SK-N-SH (cell line): ENCODE measurements at regions not wholly inside any gene's neighbourhood (a gene's known extent, or its start where the extent isn't known, plus 50 kb on each side); places are given as distances from the start of the nearest gene placed in this dataset.

Source experiments
- FOXM1 ChIP-seq: IDR thresholded peaks from 2 replicates; pipeline ENCODE4 v1.4.0; 2012; ENCODE audit warnings: low read depth, mild to moderate bottlenecking
- MAX ChIP-seq: IDR thresholded peaks from 2 replicates; pipeline ENCODE4 v1.4.0; 2012; ENCODE audit warnings: low read depth
- MEF2A ChIP-seq: IDR thresholded peaks from 2 replicates; pipeline ENCODE4 v1.4.0; 2012; ENCODE audit warnings: low read depth, borderline replicate concordance
- MXI1 ChIP-seq: IDR thresholded peaks from 2 replicates; pipeline ENCODE4 v1.6.1; 2012; ENCODE audit warnings: mild to moderate bottlenecking, low read depth, low read length, improper control_type of control experiment
- POLR2AphosphoS5 ChIP-seq: IDR thresholded peaks from 2 replicates; pipeline ENCODE4 v1.6.1; 2012; ENCODE audit warnings: low read depth, low read length
- SMC3 ChIP-seq: IDR thresholded peaks from 2 replicates; pipeline ENCODE4 v1.6.1; 2012; ENCODE audit warnings: low read depth, low read length, improper control_type of control experiment
- TAF1 ChIP-seq: IDR thresholded peaks from 2 replicates; pipeline ENCODE4 v1.6.1; 2012; ENCODE audit warnings: low read depth, mild to moderate bottlenecking, low read length, moderate library complexity, borderline replicate concordance
- TF ChIP-seq, protein P1 (sequence below): IDR thresholded peaks from 2 replicates; pipeline ENCODE4 v1.6.1; 2012; ENCODE audit warnings: mild to moderate bottlenecking, low read depth, low read length, moderate library complexity
- TF ChIP-seq, protein P2 (sequence below): fragments of 200-600 bp; sonication (generic); IDR thresholded peaks from 2 replicates; pipeline ENCODE4 v1.6.1; 2017; ENCODE audit warnings: antibody characterized with exemption, mild to moderate bottlenecking, moderate library complexity

- TF ChIP-seq FOXM1 (no peak), MAX (no peak), POLR2AphosphoS5 (no peak), SMC3 (no peak), MEF2A (no peak), MXI1 (no peak), TAF1 (no peak)
- TF ChIP-seq, protein P1, sequence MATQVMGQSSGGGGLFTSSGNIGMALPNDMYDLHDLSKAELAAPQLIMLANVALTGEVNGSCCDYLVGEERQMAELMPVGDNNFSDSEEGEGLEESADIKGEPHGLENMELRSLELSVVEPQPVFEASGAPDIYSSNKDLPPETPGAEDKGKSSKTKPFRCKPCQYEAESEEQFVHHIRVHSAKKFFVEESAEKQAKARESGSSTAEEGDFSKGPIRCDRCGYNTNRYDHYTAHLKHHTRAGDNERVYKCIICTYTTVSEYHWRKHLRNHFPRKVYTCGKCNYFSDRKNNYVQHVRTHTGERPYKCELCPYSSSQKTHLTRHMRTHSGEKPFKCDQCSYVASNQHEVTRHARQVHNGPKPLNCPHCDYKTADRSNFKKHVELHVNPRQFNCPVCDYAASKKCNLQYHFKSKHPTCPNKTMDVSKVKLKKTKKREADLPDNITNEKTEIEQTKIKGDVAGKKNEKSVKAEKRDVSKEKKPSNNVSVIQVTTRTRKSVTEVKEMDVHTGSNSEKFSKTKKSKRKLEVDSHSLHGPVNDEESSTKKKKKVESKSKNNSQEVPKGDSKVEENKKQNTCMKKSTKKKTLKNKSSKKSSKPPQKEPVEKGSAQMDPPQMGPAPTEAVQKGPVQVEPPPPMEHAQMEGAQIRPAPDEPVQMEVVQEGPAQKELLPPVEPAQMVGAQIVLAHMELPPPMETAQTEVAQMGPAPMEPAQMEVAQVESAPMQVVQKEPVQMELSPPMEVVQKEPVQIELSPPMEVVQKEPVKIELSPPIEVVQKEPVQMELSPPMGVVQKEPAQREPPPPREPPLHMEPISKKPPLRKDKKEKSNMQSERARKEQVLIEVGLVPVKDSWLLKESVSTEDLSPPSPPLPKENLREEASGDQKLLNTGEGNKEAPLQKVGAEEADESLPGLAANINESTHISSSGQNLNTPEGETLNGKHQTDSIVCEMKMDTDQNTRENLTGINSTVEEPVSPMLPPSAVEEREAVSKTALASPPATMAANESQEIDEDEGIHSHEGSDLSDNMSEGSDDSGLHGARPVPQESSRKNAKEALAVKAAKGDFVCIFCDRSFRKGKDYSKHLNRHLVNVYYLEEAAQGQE, result no peak
- TF ChIP-seq, protein P2, sequence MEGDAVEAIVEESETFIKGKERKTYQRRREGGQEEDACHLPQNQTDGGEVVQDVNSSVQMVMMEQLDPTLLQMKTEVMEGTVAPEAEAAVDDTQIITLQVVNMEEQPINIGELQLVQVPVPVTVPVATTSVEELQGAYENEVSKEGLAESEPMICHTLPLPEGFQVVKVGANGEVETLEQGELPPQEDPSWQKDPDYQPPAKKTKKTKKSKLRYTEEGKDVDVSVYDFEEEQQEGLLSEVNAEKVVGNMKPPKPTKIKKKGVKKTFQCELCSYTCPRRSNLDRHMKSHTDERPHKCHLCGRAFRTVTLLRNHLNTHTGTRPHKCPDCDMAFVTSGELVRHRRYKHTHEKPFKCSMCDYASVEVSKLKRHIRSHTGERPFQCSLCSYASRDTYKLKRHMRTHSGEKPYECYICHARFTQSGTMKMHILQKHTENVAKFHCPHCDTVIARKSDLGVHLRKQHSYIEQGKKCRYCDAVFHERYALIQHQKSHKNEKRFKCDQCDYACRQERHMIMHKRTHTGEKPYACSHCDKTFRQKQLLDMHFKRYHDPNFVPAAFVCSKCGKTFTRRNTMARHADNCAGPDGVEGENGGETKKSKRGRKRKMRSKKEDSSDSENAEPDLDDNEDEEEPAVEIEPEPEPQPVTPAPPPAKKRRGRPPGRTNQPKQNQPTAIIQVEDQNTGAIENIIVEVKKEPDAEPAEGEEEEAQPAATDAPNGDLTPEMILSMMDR, result peak; percentile 15; the same call in 1 of the 2 replicates
These were observed 561.8 kb upstream of the DAB2 start for GRCh38 chr5:39986614-39987013.
